Natural killer cell (primary cell): ENCODE measurements at regions not wholly inside any gene's neighbourhood (a gene's known extent, or its start where the extent isn't known, plus 50 kb on each side); places are given as distances from the start of the nearest gene placed in this dataset.

ENCODE experiments used
- ATAC-seq, 3 donors: fragments of 150-1000 bp in 2 of 3; fragments of 200-7000 bp in 1 of 3; cut with Tn5 transposase; 1 replicate in 1 of 3; 2 replicates in 2 of 3; pipeline ENCODE4 v1.10.0; 2021; ENCODE audit warnings: mild to moderate bottlenecking in 2 of 3, moderate library complexity in 2 of 3
- DNase-seq, 2 donors: peaks; one replicate each; pipeline versions ENCODE4 v3.0.0 to v3.0.0-alpha.2; 2013 to 2021; ENCODE audit warnings: mixed read lengths in 1 of 2
- H3K27ac ChIP-seq: one replicate; pipeline ENCODE4 v1.5.1; 2013; ENCODE audit warnings: mild to moderate bottlenecking, low read length
- H3K27me3 ChIP-seq: one replicate; pipeline ENCODE4 v1.6.1; 2013; ENCODE audit warnings: low read length; ENCODE audit not compliant: control insufficient read depth, insufficient read depth
- H3K36me3 ChIP-seq: one replicate; pipeline ENCODE4 v1.6.1; 2013; ENCODE audit warnings: low read length; ENCODE audit not compliant: control insufficient read depth, insufficient read depth
- H3K4me1 ChIP-seq: one replicate; pipeline ENCODE4 v1.6.1; 2013; ENCODE audit warnings: low read length; ENCODE audit not compliant: control insufficient read depth, insufficient read depth
- H3K4me3 ChIP-seq: one replicate; pipeline ENCODE4 v1.5.1; 2013; ENCODE audit warnings: low read length
- H3K9me3 ChIP-seq: one replicate; pipeline ENCODE4 v1.6.1; 2013; ENCODE audit warnings: low read length; ENCODE audit not compliant: control insufficient read depth, insufficient read depth
- H3K27ac Mint-ChIP-seq, 2 donors: one replicate each; pipeline ENCODE4 v1.8.0; 2022; ENCODE audit warnings: mild to moderate bottlenecking in 2 of 2, mixed read lengths in 2 of 2, moderate library complexity in 1 of 2
- H3K27me3 Mint-ChIP-seq, 2 donors: one replicate each; pipeline ENCODE4 v1.8.0; 2022; ENCODE audit warnings: low read depth in 2 of 2, mixed read lengths in 2 of 2
- H3K36me3 Mint-ChIP-seq: one replicate; pipeline ENCODE4 v1.8.0; 2022; ENCODE audit warnings: mixed read lengths
- H3K4me1 Mint-ChIP-seq, 2 donors: one replicate each; pipeline ENCODE4 v1.8.0; 2022; ENCODE audit warnings: mixed read lengths in 2 of 2
- H3K4me3 Mint-ChIP-seq: one replicate; pipeline ENCODE4 v1.8.0; 2022; ENCODE audit warnings: mild to moderate bottlenecking, moderate library complexity, mixed read lengths
- H3K9me3 Mint-ChIP-seq, 2 donors: one replicate each; pipeline ENCODE4 v1.8.0; 2022; ENCODE audit warnings: mixed read lengths in 2 of 2
- CTCF ChIP-seq: fragments of 200-600 bp; IDR thresholded peaks from one replicate; pipeline ENCODE4 v1.8.0; 2022; ENCODE audit warnings: antibody characterized with exemption
- WGBS: methylation state at CpG from one replicate; pipeline ENCODE4 v1.1.7; 2013; ENCODE audit warnings: missing lambda C conversion rate; ENCODE audit not compliant: insufficient coverage; 5-methylcytosine and 5-hydroxymethylcytosine counted together
- intact Hi-C: fragments of 100-400 bp; cut with micrococcal nuclease; formaldehyde crosslinking; loops from one replicate; pipeline ENCODE4 v1.14.2; 2022

GRCh38 chr20:22374678-22375590 lies 209.4 kb downstream of the FOXA2 start:
- TF ChIP-seq CTCF, result no peak
- intact Hi-C loops, result no loop called here
- Histone ChIP-seq H3K27ac (no peak overlapping the region), H3K9me3 (no peaks in the 10 kb centered on the region), H3K4me1 (peaks cover 2% of the 10 kb centered on the region), H3K36me3 (no peaks in the 10 kb centered on the region), H3K27me3 (no peaks in the 10 kb centered on the region), H3K4me3 (no peak overlapping the region)
- Mint-ChIP-seq H3K36me3 (no peaks in the 10 kb centered on the region), H3K27me3 (no peaks in the 10 kb centered on the region), H3K4me3 (no peak overlapping the region), H3K4me1 (peaks cover 0 to 6% of the 10 kb centered on the region in 2 donors), H3K9me3 (no peaks in the 10 kb centered on the region), H3K27ac (no peak overlapping the region)
- 87% methylated on average over 11 of the region's 12 CpGs for WGBS
- ATAC-seq (no peak), DNase-seq (no peak)

GRCh38 chr20:22374066-22374465 lies 210.3 kb downstream of the FOXA2 start:
- H3K27ac ChIP-seq, result no peak overlapping the region
- intact Hi-C loops, result no loop called here
- peaks cover 0 to 6% of the 10 kb centered on the region in 2 donors for H3K4me1 Mint-ChIP-seq
- 91% methylated on average over 3 of the region's 3 CpGs for WGBS
- peaks cover 2% of the 10 kb centered on the region for H3K4me1 ChIP-seq
- H3K27ac Mint-ChIP-seq, result no peak overlapping the region
- H3K4me3 ChIP-seq, result no peak overlapping the region
- H3K27me3 ChIP-seq, result no peaks in the 10 kb centered on the region
- DNase-seq, result no peak
- no peak for TF ChIP-seq CTCF
- no peak overlapping the region for H3K4me3 Mint-ChIP-seq
- H3K9me3 Mint-ChIP-seq, result no peaks in the 10 kb centered on the region
- H3K36me3 ChIP-seq, result no peaks in the 10 kb centered on the region
- no peaks in the 10 kb centered on the region for H3K27me3 Mint-ChIP-seq
- ATAC-seq, result no peak
- no peaks in the 10 kb centered on the region for H3K9me3 ChIP-seq
- no peaks in the 10 kb centered on the region for H3K36me3 Mint-ChIP-seq

- intact Hi-C loops, result no loop called here
- H3K27me3 ChIP-seq, result no peaks in the 10 kb centered on the region
- no peak overlapping the region for H3K27ac ChIP-seq
- WGBS, result 92% methylated on average over 4 of the region's 5 CpGs
- no peak overlapping the region for H3K4me3 ChIP-seq
- ATAC-seq, result no peak
- peaks cover 2% of the 10 kb centered on the region for H3K4me1 ChIP-seq
- H3K27me3 Mint-ChIP-seq, result no peaks in the 10 kb centered on the region
- H3K9me3 Mint-ChIP-seq, result no peaks in the 10 kb centered on the region
- H3K9me3 ChIP-seq, result no peaks in the 10 kb centered on the region
- no peak overlapping the region for H3K4me3 Mint-ChIP-seq
- no peak overlapping the region for H3K27ac Mint-ChIP-seq
- DNase-seq, result no peak
- H3K36me3 ChIP-seq, result no peaks in the 10 kb centered on the region
- peaks cover 0 to 6% of the 10 kb centered on the region in 2 donors for H3K4me1 Mint-ChIP-seq
- no peak for TF ChIP-seq CTCF
- H3K36me3 Mint-ChIP-seq, result no peaks in the 10 kb centered on the region
These were observed 211.0 kb downstream of the FOXA2 start for GRCh38 chr20:22373164-22373895.
